GM21576 (cell line): ENCODE measurements at regions not wholly inside any gene's neighbourhood (a gene's known extent, or its start where the extent isn't known, plus 50 kb on each side); places are given as distances from the start of the nearest gene placed in this dataset.

Source experiments
- ATAC-seq: cut with Tn5 transposase; IDR thresholded peaks from one replicate; pipeline ENCODE4 v1.9.1; 2021; ENCODE audit warnings: mild to moderate bottlenecking, moderate library complexity; ENCODE audit not compliant: unreplicated experiment

GRCh38 chr20:57047281-57048026 is 219.0 kb downstream of the BMP7 start:
- no peak for ATAC-seq

- ATAC-seq = no peak
Measured at GRCh38 chr20:57048027-57048869, 218.2 kb downstream of the BMP7 start.

DNA sequence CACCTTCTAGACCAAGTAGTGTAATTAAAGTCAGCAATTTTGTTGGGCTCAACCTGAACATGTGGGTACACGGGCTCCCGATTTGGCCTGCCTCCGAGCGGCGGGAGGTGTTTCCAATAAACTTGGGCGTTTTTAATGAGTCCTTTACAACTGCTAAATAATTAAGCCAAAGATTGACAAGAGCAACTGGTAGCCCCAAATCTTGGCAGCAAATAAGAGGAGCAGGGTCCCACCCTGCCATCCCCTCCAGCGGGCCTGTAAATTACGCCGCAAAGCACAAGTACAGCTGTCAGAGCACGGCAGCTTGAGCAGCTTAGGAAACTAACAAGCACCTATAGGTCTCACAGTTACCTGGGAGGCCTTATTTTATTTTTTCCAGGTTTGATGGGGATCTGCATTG is 217.1 kb downstream of the BMP7 start:
- ATAC-seq = no peak

GRCh38 chr20:57051096-57051495 is 215.3 kb downstream of the BMP7 start:
- ATAC-seq = no peak

DNA sequence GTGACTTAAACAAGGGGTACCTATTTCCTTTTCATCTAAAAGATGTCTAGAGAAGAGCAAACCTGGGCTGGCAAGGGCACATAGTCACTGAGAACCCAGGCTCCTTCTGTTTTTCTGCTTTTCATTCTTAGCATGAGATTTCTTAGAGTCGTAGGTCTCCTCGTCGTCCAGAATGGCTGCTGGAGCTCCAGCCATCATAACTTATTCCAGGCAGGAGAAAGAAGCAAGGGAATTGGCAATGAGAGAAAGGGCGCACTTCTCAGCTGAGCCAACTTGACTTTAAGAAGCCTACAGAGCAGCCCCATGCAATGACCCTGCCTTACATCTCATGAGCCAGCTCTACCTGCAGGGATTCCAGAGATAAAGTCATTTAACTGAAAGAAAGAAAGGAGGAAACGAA is 213.4 kb downstream of the BMP7 start:
- ATAC-seq = no peak

- ATAC-seq = no peak
Measured at GRCh38 chr20:57053793-57054552, 212.5 kb downstream of the BMP7 start.

GRCh38 chr20:57055345-57055744 is 211.1 kb downstream of the BMP7 start:
- no peak for ATAC-seq

- ATAC-seq = no peak
Measured at GRCh38 chr20:57056651-57057050, 209.8 kb downstream of the BMP7 start.

DNA sequence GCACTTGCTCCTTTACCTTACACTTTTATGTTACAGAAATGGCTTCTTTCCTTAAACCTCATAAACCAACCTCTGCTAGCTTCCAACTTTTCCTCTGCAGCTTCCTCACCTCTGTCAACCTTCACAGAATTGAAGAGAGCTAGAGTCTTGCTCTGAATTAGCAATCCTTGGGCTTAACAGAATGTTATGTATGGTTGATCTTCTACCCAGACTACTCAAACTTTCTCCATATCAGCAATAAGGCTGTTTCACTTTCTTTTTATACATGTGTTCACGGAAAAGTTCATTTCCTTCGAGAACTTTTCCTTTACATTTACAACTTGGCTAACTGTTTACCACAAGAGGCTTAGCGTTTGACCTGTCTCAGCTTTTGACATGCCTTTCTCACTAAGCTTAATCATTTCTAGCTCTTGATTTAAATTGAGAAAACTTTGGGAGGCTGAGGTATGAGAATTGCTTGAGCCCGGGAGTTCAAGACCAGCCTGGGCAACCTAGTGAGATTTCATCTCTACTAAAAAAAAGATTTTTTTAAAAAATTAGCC is 207.3 kb downstream of the BMP7 start:
- ATAC-seq = no peak

DNA sequence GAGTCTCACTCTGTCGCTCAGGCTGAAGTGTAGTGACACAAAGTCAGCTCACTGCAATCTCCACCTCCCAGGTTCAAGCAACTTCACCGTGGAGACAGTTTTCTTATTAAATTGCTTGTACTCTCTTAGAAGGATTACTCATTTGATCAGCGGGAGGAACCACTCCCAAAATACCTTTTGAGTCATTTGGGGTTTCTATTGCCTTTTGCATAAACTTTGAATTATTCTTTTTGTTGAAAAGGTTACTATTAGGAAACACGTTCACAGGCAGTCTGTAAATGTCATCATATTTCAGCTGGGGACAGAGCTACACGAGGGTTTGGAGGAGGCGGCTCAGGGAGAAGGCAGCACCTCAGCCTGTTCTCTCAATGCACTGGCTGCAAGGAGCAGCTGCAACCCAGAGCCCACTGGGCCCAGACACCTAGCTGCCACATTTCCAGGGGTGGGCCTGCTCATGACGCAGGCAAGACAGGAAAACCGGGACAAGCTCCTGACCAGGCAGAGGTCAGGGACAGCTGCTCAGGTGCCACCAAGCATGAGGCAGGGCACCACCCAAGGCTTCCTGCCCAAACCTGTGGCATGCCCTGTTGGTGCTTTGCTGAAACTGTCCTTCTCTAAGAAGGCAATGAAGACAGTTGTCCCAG is 205.9 kb downstream of the BMP7 start:
- ATAC-seq = no peak

- ATAC-seq = no peak
Measured at GRCh38 chr20:57061051-57061900, 205.2 kb downstream of the BMP7 start.

GRCh38 chr20:57062241-57062640 is 204.2 kb downstream of the BMP7 start:
- no peak for ATAC-seq

DNA sequence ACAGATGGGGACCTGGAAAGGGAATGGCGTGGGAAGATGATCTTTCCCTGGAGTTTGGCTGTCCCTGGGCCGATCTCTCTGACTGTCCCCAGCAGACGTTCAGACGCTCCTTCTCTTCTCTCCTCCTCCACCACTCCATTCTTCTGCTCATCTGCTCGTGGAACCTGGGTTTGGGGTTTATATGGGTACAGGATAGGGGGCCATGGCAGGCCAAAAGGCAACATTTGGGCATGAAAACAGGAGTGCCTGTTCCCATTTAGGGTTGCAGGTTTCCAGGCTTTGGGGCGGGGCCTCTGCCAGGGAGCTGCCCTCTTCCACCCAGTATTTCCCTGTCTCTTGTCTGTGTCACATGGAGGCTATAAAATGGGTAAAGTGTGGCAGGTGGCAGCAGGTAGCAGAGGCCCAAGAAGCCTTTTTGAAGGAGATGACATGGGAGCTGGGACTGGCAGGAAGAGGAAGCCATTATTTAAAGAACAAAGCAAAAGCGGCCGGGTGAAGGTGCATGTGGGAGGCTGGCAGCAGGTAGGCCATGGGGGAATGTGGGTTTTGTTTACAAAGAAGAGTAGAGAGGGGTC is 203.7 kb downstream of the BMP7 start:
- ATAC-seq = no peak

DNA sequence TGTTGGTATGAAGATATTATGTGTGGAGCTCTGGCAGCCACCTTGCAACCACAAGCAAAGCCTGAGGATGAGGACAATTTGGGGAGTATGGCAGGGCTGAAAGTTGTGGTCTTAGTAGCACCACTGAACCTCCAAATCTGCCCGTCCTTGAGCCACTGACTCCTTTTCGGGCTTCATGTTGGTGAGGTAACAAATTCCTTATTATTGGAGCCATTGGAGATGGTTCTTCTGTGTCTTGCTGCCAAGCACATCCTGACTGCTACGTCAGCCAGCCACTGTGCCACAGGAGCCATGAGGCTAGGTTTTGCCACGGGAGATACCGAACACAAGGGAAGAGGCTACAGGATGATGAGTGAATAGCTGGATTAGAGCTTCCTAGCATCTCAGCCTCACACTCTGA is 201.6 kb downstream of the BMP7 start:
- ATAC-seq = no peak

- no peak for ATAC-seq
Measured at GRCh38 chr20:57065646-57066045, 200.8 kb downstream of the BMP7 start.

- ATAC-seq = no peak
Measured at GRCh38 chr20:57066126-57066900, 200.1 kb downstream of the BMP7 start.

GRCh38 chr20:57069442-57069841 is 197.0 kb downstream of the BMP7 start:
- no peak for ATAC-seq

- no peak for ATAC-seq
Measured at GRCh38 chr20:57070296-57070695, 196.1 kb downstream of the BMP7 start.

DNA sequence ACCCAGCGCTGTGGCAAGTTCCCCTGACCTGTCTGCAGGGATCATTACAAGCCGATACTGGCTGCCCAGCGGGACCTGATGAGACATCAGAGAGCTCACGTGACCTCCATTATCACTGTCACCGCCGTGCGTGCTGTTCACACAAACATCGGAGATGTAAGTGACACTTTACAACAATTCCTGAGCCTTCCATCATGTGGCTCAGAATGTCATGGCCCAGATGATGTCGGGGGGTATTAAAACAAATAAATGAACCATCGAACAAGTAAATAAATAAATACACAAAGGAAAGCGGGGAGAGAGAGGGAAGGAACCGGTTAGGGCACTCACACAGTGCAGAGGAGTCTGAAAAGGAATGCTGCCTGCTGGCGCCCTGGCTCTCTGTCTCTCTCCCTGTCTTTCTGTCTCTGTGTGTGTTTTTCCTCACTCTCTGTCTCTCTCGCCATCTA is 195.1 kb downstream of the BMP7 start:
- no peak for ATAC-seq
